ENCODE measurements at regions not wholly inside any gene's neighbourhood (a gene's known extent, or its start where the extent isn't known, plus 50 kb on each side); places are given as distances from the start of the nearest gene placed in this dataset.

GRCh38 chr9:101791533-101791932, 53.1 kb upstream of the GRIN3A start:
- H3K27ac ChIP-seq (ENCODE audit: low read length): no peak overlapping the region

More at GRCh38 chr9:101791533-101791932, 53.1 kb upstream of the GRIN3A start:
- H3F3A ChIP-seq (ENCODE audit: insufficient read depth, low read length, poor library complexity, severe bottlenecking): no peaks in the 10 kb centered on the region
- TF ChIP-seq MXI1 (conservative IDR thresholded peaks at IDR 0.05; ENCODE audit: poor library complexity, severe bottlenecking) (no peak), SMC3 (conservative IDR thresholded peaks at IDR 0.05; ENCODE audit: poor library complexity) (no peak), EZH2 (IDR thresholded peaks at IDR 0.05; ENCODE audit: borderline replicate concordance, insufficient read depth, low read length, poor library complexity, severe bottlenecking) (no peak), EP300 (conservative IDR thresholded peaks at IDR 0.05; ENCODE audit: poor library complexity, severe bottlenecking) (no peak)
- H3K9me2 ChIP-seq (ENCODE audit: insufficient read depth, low read length): no peaks in the 10 kb centered on the region
- no peak overlapping the region for H3K9ac ChIP-seq (ENCODE audit: low read length)
- H4K20me1 ChIP-seq (ENCODE audit: insufficient read depth): no peaks in the 10 kb centered on the region
- no peaks in the 10 kb centered on the region for H3K79me2 ChIP-seq (replicated peaks; ENCODE audit: insufficient read depth, low read length)
- H2AFZ ChIP-seq (ENCODE audit: low read depth, low read length): no peak overlapping the region
- H3K27me3 ChIP-seq (ENCODE audit: insufficient read depth, low read depth, low read length): no peaks in the 10 kb centered on the region
- no peak overlapping the region for H3K4me2 ChIP-seq (ENCODE audit: low read length)
- no peaks in the 10 kb centered on the region for H3K9me3 ChIP-seq (ENCODE audit: low read length)
- no peak overlapping the region for H3K4me3 ChIP-seq (ENCODE audit: low read length)
- no peaks in the 10 kb centered on the region for H3K36me3 ChIP-seq (ENCODE audit: insufficient read depth, low read length)

Small RNA genes in the stretch of these regions (small RNA-seq; reads per million reads assigned to genes)
- gene RNU6-329P: 0 reads per million in 3 experiments

Data from neural cell (in vitro differentiated cells).